ENCODE measurements at regions not wholly inside any gene's neighbourhood (a gene's known extent, or its start where the extent isn't known, plus 50 kb on each side); places are given as distances from the start of the nearest gene placed in this dataset.

DNA sequence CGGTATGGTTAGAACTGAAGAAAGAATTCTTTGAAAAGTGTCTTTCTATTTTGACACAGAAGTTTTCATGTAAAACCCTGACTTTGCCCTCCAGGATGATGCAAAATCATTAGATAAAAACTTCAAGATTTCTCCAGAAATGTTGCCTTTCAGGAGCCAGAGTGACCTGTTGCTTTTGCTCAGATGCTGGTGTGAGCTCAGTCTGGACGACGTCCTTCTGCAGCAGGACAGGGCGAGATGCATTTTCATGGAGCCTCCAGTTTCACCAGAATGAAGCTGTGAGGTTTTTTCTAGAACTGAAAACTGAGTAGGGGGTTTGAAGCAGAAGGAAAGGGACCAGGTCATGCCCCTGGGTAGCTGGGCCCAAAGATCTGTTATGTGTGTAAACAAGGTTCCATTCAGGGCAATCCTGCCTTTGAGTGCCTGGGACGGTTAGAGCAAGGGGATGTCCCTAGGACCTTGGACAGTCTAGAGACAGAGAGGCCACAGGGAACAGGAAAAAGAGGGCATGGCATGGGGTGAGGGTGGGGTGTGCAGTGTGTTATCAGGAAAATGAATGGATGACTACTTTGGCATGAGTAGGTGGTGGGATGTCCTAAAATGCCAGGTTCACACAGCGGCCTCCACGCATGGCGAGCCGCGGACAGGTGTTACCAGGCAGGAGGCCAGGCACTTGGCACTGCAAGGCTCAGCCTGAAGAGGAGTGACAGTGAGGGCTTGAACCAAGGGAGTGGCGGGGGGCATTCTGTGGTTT, 356.3 kb downstream of the CXCL12 start:
- DNase-seq (ENCODE audit: low read depth), result no peak

DNA sequence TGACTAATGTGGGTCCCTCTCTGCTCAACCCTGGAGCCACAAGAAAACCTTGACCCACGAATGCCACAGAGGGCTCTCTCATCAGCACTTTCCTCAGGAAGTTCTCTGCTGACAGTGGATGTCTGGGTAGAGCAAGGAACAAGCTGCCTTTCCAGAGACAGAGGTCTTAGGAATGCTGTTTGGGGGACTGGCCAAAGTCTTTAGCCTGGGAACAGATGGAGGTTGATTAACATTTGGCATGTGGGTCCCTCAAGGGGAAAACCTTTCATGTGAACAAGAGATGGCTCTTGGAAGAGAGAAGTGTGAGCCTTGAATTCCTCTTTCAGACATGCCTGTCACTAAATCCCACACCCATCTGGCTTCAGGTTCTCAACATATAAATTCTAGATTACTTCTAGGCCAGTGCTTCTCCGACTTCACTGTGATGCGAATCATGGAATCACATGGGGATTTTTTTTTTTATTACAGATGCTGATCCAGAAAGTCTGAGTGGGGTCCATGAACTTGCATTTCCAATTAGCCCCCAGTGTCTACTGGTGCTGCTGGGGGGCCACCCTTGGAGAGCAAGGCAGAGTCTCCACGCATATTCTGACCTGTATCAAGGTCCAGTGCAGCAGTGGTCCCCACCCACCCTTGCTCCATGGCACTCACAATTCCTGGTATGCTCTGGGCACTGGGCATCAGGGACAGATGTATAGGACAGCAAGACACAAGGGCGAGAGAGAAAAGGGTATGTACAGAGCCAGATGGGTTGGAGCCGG, 360.4 kb downstream of the CXCL12 start:
- DNase-seq (ENCODE audit: low read depth), result no peak

DNA sequence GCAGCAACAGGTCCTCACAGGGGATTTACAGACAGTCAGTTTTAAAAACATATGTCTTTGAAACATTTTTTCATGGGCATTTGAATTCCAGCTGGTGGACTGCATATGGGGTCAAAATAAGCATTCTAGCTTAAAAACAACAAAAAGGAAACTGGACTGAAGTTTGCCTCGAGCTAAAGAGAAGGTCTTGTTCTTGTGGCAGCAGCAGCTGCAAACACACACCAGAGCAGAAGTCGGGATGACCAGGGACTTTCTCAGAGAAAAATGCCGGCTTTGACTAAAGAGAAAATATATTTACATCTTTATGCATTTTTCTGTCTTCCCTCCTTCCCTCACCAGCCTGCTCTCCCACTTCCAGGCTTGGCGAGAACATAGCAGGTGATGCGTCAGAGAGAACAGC, 361.4 kb downstream of the CXCL12 start:
- no peak for DNase-seq (ENCODE audit: low read depth)

DNA sequence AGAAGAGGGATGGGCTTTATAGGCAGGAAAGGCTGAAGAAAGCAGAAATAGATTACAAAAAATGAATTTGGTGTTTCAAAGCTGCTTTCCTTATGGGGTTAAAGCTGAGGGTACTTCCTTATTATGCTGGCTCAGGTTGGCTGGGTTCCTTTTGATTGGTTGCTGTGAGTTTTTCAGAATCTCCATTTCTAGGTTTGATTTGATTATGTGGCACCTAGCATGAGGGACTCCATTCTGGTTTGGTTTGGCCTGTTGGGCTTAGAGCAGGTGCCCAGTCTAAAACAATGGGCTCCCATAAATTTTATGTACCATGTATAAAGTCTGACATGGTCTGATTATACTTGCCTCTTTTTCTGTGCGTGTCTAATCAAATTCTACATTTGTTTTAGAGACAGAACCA, 362.7 kb downstream of the CXCL12 start:
- DNase-seq (ENCODE audit: low read depth), result no peak

DNA sequence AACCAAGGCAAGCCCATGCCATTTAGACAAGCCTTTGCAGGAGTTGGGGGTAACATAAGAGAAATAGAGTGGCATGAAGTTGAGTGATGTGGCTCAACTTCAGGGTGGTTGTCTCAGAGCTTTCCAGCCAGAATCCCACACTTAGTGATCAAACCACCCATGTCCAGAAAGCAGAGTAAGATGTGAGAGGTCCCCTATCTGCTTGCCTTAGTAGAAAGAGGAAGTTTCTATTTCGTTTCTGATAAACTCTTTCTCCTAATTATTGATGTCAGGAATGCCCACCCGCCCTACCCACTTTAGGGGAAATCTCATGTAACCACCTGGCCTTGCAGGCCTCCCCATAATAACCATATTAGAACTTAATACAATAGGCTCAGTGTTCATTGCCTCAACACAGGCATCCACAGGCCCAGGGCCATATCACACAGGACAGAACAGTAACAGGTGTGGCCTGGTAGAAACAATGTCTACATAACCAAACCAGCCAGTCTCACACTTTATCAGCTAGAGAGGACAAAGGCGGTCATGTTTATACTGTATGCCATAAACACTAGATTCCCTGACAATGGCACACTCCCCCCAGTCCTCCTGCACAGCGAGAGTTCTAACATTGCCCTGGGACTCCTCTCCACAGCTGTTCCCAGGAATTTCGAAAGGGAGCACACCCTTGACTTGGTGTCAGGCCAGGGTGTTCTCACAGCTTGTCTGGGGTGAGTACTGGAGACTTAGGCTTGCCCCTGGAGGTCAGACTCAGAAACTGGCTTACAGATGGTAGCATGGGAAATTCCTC, 364.4 kb downstream of the CXCL12 start:
- DNase-seq (ENCODE audit: low read depth), result no peak

DNA sequence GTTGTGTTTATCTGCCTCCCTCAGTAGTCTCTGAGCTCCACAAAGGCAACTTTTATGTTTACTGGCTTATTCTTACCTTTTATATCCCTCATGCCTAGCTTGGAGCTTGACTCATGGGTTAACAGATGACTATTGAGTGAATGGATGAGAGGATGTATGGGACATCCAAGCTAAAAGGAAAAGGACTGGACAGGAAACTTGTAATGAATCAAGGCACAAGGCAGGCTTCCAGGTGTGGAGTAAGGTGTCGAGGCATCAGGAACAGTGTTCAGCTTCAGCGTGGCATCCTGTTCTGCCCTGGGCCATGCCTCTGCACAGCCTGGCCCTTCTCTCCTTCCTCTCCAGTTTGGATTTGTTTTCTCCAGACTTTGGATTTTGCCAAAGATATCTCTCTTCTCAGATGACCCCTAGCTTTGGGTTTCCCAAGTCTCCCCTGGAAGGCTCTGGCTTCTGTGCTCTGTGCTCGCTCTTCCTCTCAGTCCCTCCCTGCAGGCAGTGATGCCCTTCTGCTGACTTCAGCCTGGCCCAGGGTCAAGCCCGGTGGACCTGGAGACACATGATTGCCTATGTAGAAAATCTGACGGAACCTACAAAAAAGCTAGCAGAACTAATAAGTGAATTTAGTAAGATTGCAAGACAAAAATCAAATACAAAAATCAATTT, 367.3 kb downstream of the CXCL12 start:
- no peak for DNase-seq (ENCODE audit: low read depth)

DNA sequence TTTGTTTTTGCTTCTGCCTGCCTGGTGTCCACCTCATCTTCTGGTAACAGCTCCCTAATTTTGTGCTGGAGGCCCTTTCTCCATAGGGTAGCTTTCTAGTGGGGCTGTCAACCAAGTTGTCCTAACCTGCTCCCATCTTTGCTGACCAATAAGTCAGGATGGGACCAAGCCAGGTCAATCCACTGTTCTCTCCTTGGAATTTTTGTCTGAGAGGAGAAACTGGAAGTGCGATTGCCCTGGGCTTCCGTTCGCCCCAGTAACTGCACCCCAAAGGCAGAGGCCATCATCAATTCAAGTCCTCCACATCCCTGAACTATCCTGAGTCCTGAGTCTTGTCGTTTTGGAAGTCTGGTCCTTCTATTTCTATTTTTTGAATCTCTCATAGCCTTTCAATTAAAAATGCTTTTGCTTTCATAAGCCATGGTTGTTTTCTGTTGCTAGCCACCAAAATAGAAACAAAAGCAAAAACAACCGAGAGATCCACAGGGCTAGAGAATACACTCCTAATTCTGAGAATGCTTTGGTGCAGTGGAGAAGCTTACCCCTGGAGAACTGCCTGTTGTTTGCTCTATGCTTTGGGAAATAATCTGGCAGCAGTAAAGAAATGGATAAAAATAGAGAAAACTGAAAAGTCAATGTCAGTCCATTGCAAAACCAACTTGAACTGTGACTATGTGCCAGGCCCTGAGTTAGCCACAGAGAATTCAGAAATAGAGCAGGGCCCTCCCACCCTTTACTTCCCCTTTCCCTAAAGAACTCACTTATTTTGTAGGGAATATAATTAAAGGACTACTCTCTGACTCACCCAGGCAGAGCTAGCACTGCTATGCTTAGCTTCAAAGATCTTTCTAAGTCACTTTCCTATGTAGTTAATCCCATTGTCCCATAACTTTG, 368.1 kb downstream of the CXCL12 start:
- DNase-seq (ENCODE audit: low read depth), result no peak

DNA sequence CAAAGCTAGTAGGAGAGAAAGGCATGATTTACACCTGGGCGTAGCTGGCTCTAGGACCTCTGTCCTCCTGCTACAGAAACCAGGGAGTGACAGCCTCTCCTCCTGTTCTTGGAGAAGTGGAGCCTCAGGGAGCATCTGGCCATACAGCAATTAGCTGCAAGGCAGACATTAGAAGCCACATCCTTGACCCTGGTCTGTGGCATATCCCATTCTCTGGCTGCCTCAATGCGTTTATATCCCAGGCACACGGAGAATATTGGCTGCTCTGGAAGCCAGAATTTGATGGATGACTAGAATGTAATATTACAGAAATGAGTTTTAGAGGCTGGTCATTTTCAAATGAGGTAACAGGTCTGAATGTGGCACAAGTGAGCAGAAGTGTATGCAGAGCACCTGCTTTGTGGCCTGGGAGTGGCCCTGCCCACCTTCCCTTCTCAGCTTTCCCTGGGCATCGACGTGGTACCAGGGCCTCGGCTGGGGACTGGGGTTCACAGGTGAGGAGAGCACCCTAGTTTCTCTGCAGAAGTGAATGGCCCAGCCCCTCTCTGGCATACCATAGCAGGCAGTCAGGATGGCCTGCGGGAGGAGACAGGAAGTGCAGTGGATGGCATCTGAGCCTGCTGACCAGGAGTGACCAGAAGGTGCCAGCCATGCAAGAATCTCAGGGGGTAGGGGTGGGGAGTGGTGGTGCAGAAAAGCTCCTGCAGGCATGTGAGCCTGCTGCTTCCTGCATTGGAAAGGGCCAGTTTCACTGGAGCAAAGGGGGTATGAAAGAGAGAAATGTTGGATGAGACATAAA, 367.2 kb upstream of the ZNF32 start:
- no peak for DNase-seq (ENCODE audit: low read depth)

DNA sequence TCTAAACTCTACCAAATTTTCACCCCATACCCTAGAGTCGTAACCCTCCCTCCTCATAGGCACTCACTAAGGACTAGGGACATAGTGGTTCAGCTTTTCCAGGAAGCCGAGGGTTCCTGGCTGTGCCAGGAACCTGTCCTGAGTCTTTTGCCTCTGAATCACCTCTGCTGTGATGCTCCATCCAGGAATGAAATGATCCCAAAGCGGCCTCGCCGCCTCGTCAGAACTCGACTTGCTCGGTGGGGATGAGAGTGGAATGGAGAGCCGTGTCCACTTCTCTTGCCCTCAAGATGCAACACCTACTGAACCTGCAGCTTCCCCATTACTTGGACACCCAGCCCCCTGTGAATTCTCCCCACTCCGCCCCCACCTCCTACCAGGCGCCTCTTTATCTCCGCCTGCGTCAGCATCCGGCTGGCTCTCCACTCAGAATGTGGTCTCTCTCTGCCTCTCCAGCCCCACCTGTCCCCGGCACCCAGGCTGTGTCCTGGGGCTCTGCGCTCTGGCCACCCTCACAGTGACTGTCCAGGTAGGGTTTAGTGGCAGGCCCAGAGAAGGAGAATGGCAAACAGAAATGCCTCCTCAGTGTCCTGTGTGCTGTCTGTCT, 366.1 kb upstream of the ZNF32 start:
- DNase-seq (ENCODE audit: low read depth), result no peak

DNA sequence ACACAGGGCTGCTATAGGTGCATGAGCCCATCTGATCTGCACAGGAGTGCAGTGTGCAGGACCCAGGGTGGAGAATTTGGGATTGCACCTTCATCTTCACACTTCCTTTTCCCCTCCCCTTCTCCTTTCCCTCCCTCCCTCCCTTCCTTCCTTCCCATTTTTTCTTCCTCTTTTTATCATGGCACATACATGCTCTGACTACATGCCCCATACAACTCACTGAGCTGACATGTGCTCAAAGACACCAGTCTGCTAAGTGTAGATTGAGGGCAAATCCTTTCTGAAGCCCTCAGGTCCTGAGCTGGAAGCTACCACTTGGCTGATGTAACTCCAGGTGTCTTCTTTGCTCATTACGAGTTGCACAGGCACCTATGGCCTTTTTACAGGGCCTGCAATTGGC, 365.3 kb upstream of the ZNF32 start:
- DNase-seq (ENCODE audit: low read depth), result no peak

DNA sequence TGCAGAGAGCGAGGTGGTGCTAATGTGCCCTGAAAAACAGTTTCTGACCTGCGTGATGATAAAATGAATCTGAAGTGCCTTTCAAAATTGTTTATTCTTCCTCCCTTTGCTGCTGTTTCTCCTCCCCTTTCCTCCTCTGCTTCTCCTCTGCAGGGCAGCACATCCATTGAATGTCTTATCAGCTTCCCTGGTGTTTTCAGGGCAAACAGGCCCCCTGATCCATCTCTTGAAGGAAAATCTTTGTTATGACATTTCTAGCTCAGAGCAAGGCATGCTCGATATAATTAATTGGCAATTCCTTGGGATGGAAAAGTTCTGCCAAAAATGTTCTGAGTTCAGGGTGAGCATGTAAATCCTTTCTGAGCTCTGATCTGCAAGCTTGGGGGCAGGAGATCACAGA, 364.2 kb upstream of the ZNF32 start:
- no peak for DNase-seq (ENCODE audit: low read depth)

DNA sequence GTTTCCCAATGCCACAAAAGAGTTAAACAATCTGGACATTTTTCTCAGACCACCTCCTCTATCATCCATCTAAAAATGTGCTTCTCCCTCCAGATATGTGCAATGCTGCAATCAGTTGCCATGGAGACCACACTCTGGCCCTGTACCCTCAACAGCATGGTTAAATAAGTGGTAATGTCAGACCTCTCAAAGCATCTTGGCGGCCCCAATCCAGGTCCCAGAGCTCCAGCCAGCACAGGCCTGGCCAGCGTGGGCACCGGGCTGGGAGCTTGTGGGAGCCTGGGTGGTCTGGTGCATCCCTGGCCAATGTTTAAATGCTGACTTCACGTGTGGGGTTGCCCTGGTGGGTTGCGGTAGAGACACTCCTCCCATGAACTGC, 362.9 kb upstream of the ZNF32 start:
- no peak for DNase-seq (ENCODE audit: low read depth)

DNA sequence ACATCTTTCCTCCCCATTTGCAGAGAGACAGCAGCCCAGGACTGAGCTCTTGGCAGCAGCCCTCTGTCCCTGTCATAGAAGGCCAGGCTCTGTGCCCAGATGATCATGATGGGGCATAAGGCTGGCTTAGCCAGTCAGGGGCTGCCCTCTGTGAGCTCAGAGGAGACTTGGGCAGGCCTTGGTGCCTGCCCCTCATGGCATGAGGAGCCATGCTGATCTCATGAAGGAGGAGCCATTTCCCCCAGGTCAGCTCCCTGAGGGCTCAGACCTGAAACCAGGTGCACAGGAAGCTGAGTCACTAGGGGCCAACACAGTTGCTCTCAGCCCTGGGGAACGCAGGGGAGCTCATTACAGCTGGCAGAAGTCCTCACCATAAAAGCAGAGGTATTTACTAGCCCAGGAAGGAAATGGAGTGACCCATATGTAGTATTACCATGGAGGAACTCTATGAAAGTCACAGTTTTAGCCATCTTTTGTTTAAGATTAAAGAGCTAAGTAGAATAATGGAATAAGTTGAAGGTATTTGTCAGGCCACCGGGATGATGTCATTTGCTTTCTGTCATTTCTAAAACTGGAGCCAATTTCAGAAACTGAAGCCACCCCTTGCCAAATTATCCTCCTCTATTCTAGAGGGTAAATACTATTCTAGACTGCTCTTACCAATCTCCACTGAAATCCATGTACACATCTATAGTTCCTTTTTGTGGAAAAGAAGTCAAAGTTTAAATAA, 362.4 kb upstream of the ZNF32 start:
- no peak for DNase-seq (ENCODE audit: low read depth)

DNA sequence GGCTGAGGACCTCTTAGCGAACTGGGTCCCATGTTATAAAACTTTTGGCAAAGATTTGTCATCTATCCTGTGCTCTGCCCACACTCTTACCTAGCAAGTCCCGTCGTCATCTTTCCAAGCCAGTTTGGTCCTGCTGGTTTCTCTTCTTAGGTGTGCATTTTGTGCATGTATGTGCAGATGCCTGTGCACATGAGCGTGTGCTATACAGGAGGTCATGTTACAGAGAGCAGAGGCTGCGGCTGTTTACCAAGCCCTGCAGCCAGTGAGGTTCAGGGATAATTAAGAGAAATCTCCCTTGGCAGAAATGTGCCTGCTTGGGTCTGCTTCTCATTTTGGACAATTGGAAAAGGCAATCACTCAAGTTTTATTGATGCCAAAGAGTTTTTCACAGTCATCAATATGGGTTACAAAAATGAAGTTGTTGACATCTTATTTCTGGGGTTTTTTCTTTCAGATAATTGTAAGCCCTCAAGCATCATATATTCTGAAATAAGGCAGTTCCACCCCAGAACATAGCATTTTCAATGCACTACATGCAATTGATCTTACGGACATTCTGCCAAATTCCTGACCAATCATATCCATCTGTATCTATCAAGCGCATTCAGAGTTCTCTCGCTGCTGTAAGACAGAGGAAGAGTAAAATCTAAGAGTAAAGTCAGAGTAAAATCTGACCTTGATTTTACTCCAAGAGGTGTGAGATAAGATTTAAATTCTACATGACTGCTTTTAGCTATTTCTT, 361.4 kb upstream of the ZNF32 start:
- no peak for DNase-seq (ENCODE audit: low read depth)

DNA sequence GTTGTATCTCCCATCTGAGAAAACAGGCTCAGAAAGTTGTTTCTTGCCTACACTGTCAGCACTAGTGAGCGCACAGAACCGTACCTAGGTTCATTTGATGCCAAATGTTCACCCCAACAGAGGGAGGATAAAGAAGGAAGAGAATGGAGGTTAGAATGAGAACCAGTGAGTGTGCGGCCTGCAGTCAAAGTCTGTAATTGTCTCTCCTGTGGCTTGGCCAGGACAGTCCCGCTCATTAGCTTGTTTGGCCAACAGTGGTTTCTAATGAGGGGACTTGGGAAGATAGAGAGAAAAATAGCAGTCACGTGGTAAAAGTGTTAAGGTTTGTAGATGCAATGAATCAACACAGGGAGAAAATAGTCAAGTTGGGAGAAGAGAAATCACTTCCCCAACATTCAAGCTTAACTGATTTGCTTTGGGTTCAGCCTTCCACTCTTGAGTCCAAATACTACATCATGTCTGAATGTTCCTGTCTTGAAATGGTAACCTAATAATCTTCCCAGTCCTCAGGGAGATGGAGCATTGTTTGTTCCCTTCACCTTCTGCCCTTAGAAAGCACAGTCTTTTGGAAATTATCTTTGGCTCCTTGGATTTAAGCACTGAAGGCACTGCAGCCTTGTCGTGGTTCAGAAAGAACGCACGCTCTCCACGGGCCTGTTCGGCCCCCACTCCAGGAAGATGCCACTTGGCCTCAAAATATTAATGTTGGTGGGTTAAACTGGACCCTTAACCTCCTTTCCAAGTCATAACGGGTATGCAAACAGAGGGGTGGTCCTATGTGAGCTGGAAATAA, 360.4 kb upstream of the ZNF32 start:
- no peak for DNase-seq (ENCODE audit: low read depth)

DNA sequence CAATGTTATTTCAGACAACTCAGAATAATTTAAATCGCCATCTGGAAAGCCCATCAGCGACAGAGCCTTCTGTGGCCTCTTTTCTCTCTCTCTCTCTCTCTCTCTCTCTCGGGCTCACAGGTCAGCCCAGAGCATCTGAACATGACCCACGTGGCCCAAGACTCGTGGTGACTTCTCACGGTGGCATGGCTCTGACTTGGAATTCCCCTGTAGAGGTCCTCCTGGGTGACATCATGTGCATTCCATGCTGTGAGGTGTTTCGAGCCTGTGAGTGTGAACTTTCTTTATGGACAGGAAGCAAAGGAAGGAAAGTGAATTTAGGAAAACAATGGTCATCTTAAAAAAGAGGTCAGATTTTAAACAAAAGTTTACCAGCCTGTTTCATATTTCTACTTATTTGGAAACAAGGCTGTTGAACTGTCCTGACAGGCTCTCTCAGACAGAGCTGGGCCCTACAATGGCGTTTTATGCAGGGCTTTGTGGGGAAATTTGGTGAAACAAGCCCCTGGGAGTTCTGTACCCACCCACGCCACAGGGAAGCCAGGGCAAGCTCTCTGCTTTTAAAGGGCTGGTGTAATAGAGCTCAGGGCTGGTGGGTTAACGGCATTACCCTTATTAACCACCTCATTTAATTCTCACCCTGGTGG, 359.7 kb upstream of the ZNF32 start:
- no peak for DNase-seq (ENCODE audit: low read depth)

DNA sequence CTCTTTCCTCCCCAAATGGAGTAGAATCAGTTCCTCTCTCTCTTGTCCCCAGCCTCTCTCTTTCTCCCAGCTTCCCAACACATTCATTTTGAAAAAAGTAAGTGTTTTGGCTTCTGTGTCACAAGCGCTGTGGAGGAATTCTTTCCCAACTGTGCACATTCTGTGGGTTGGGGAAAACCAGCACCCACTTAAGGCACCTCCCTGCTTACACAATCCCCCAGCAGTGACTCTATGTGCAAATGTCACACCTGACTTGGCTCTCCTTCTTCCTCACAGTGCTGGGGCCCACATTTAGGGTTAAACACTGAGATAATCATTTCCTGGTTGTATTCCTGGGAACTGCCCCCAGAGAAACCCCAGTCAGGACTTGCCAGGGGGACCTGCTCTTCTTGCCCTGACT, 358.1 kb upstream of the ZNF32 start:
- no peak for DNase-seq (ENCODE audit: low read depth)

DNA sequence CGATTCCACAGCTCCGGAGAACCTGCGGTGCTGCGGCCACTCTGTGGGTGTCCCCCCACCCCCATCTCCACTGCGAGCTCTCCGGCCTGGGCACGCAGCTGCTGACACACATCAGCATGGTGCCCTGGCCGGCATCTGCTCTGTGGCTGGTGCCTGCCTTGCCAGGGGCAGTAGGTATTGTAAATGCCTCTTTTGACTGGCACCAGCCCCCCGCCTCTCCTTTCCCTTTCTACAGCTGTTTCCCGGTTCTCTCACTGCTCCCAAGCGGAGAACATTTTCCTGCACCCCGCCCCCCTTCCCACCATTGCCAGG, 357.1 kb upstream of the ZNF32 start:
- no peak for DNase-seq (ENCODE audit: low read depth)
